Mammary epithelial cell (primary cell): ENCODE measurements at regions not wholly inside any gene's neighbourhood (a gene's known extent, or its start where the extent isn't known, plus 50 kb on each side); places are given as distances from the start of the nearest gene placed in this dataset.
A peak's percentile ranks its signal among the peaks of the same experiment; 100 is the strongest.

Source experiments
- EZH2 ChIP-seq: IDR thresholded peaks from 2 replicates; pipeline ENCODE4 v1.6.1; 2012; ENCODE audit warnings: low read length, inconsistent platforms, borderline replicate concordance
- TF ChIP-seq, protein P1 (sequence below), 2 donors: IDR thresholded peaks in 1 of 2; conservative IDR thresholded peaks in 1 of 2; 2 replicates each; pipeline ENCODE4 v1.5.1; 2011 to 2012; ENCODE audit warnings: inconsistent platforms in 2 of 2, low read length in 2 of 2, mild to moderate bottlenecking in 2 of 2, control low read depth in 1 of 2, low read depth in 1 of 2; ENCODE audit not compliant: insufficient read depth in 1 of 2; ENCODE audit errors: extremely low read depth in 1 of 2

DNA sequence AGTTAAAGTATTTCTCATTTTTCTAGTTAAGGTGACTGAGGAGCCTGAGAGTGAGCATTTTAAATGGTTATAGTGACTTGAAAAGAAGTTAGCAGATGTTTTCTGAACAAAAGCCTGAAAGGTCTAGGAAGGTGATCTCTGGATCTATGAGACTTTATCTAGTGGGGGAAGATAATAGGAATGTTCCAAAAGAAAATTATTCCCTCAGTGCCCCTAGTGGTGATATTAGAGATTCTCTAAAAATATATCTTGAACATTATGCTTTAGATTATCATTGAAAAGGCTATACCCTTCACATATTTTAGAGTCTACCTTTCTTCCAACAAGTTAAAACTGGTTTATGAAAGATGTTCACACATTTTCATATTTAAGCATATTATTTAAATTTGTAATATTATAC is 69.0 kb upstream of the SPANXN1 start:
- TF ChIP-seq, protein P1, sequence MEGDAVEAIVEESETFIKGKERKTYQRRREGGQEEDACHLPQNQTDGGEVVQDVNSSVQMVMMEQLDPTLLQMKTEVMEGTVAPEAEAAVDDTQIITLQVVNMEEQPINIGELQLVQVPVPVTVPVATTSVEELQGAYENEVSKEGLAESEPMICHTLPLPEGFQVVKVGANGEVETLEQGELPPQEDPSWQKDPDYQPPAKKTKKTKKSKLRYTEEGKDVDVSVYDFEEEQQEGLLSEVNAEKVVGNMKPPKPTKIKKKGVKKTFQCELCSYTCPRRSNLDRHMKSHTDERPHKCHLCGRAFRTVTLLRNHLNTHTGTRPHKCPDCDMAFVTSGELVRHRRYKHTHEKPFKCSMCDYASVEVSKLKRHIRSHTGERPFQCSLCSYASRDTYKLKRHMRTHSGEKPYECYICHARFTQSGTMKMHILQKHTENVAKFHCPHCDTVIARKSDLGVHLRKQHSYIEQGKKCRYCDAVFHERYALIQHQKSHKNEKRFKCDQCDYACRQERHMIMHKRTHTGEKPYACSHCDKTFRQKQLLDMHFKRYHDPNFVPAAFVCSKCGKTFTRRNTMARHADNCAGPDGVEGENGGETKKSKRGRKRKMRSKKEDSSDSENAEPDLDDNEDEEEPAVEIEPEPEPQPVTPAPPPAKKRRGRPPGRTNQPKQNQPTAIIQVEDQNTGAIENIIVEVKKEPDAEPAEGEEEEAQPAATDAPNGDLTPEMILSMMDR (conservative IDR thresholded peaks at IDR 0.05 in 1 of 2, IDR thresholded peaks at IDR 0.05 in 1 of 2; ENCODE audit: extremely low read depth in 1 of 2, insufficient read depth in 1 of 2, low read depth in 1 of 2, low read length in 2 of 2): peak in 1 of 2 donors; percentile 16
- no peak for TF ChIP-seq EZH2
